Bronchial epithelial cell (primary cell): ENCODE measurements at regions not wholly inside any gene's neighbourhood (a gene's known extent, or its start where the extent isn't known, plus 50 kb on each side); places are given as distances from the start of the nearest gene placed in this dataset.

Experiments used
- DNase-seq: peaks from one replicate; pipeline ENCODE4 v3.0.0-alpha.2; 2010; ENCODE audit warnings: low read depth
- FAIRE-seq: peaks from 2 replicates; lab custom pipeline; 2011; peaks lifted over from hg19 to GRCh38; lab: Jason Lieb, UNC
- H3K27me3 ChIP-seq: 2 replicates; pipeline ENCODE4 v1.5.1; 2011; ENCODE audit warnings: low read length; ENCODE audit not compliant: control insufficient read depth, insufficient read depth
- H3K36me3 ChIP-seq: 2 replicates; pipeline ENCODE4 v1.5.1; 2011; ENCODE audit warnings: low read length; ENCODE audit not compliant: control insufficient read depth, insufficient read depth
- H3K4me3 ChIP-seq: 2 replicates; pipeline ENCODE4 v1.5.1; 2011; ENCODE audit warnings: mild to moderate bottlenecking, low read depth, low read length, control low read depth
- TF ChIP-seq, protein P1 (sequence below): IDR thresholded peaks from 2 replicates; pipeline ENCODE4 v1.5.1; 2011; ENCODE audit warnings: mild to moderate bottlenecking, moderate library complexity, low read length, control low read depth, inconsistent platforms; ENCODE audit not compliant: insufficient read depth, severe bottlenecking

DNA sequence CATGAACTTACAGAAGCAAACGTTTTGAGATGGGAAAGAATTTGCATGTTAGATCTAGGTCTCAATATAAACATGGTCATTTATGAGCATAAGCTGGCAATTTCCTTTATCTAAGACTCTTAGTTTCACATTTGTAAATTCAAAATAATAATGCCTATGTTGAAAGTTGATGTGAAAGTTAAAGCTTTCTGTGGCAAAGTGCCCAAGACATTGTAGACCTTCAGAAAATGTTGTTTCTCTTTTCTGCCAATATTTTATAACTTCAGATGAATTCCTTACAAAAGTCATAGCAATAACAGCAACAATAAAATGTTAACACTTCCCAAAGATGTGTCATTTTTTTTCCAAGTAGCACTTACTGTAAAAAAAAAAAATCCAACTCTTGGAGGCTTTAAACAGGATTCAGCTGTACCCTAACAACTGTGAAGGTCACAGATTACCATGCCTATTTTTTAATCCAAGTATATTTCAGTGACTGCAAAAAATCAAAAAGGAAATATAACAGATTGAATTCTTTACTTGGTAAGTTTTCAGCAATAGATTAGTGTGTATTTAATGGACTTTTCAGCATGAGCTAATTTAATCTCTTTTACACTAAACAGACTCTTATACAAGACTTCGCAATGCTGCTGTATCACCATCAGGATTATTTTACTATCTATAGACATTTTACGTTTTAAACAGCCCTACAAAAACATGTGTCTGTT is 206.5 kb upstream of the PDE5A start:
- TF ChIP-seq, protein P1, sequence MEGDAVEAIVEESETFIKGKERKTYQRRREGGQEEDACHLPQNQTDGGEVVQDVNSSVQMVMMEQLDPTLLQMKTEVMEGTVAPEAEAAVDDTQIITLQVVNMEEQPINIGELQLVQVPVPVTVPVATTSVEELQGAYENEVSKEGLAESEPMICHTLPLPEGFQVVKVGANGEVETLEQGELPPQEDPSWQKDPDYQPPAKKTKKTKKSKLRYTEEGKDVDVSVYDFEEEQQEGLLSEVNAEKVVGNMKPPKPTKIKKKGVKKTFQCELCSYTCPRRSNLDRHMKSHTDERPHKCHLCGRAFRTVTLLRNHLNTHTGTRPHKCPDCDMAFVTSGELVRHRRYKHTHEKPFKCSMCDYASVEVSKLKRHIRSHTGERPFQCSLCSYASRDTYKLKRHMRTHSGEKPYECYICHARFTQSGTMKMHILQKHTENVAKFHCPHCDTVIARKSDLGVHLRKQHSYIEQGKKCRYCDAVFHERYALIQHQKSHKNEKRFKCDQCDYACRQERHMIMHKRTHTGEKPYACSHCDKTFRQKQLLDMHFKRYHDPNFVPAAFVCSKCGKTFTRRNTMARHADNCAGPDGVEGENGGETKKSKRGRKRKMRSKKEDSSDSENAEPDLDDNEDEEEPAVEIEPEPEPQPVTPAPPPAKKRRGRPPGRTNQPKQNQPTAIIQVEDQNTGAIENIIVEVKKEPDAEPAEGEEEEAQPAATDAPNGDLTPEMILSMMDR = no peak
- DNase-seq = no peak
- Histone ChIP-seq H3K4me3 (no peak overlapping the region), H3K27me3 (no peaks in the 10 kb centered on the region), H3K36me3 (no peaks in the 10 kb centered on the region)
- no peak for FAIRE-seq

DNA sequence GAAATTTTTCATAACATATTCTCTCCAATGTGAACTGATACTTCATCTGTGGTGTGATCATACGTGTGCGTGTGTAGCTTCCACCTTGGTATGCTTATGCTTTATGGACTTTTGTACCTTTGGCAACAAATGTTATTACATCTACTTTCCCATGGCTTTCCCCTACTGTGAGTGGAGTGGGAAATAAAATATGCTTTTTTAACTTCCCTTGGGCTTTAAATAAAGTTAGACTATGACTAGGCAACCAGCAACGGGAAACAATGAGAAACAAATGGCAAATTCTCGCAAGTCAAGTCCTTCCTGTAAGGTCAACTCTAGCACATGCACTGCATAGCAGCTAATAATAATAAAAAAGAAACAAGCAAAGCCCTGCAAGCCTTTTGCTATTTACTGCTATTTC is 205.0 kb upstream of the PDE5A start:
- DNase-seq (no peak), FAIRE-seq (no peak)
- H3K4me3 ChIP-seq = no peak overlapping the region
- H3K36me3 ChIP-seq = no peaks in the 10 kb centered on the region
- TF ChIP-seq, protein P1 = no peak
- H3K27me3 ChIP-seq = no peaks in the 10 kb centered on the region

DNA sequence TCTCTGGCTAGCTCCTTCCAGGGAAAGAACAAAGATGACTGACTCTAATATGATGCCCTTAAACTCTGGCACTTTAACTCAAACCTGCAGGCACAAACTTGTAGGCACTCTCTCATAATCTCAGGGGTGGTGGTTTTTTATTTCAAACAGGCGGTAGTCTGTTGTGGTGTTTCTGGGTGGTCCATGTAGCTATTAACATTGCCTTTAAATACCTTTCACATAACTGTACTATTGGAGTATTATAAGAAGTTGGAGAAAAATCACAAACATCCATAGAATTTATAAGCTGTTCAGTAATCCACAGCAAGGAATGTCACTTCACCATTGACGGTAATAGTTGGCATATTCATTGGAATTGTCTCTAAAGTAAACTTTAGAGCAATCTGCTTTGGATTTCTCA is 204.2 kb upstream of the PDE5A start:
- FAIRE-seq = no peak
- Histone ChIP-seq H3K4me3 (no peak overlapping the region), H3K27me3 (no peaks in the 10 kb centered on the region), H3K36me3 (no peaks in the 10 kb centered on the region)
- TF ChIP-seq, protein P1 = no peak
- no peak for DNase-seq

DNA sequence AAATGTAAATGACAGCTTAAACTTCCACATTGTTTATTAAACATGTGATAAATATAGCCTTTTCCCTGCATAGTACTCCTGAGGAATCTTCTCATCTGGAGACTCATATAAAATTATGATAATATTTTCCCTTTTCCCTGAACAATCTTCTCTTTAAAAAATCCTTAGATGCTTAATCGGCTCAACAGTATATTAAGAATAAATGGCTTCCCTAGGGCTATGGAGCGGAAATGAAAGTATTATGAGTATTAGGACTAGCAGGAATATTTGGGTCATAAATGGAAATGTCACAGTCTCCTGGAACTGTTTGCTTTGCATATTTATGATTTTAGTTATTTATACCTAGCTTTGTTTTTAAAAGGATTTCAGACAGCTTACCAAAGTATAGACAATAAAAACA is 200.7 kb upstream of the PDE5A start:
- H3K27me3 ChIP-seq = no peaks in the 10 kb centered on the region
- TF ChIP-seq, protein P1 = no peak
- no peak for FAIRE-seq

DNA sequence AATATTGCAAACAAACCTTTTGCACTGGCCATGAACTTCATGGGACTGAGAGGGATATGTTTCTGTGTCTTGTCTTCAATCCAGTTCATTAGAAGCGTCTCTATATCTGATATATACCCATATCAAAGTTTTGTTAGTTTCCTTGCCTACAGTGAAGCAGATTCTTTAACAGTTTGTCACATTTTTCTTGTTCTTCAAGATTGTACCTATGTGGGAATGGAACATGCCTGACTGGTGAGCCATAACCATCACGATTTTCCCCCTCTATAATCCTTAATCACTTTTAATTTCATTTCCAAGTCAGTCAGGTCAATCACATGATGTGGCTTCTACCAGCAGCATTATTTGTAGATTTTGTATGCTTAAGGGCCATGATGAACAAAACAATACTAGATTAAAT is 197.1 kb upstream of the PDE5A start:
- H3K27me3 ChIP-seq = no peaks in the 10 kb centered on the region
- TF ChIP-seq, protein P1 = no peak
- H3K4me3 ChIP-seq = no peak overlapping the region
- FAIRE-seq (no peak), DNase-seq (no peak)
- no peaks in the 10 kb centered on the region for H3K36me3 ChIP-seq

More for the DNA sequence above, 200.7 kb upstream of the PDE5A start:
- H3K36me3 ChIP-seq = no peaks in the 10 kb centered on the region
- no peak overlapping the region for H3K4me3 ChIP-seq
- DNase-seq = no peak

DNA sequence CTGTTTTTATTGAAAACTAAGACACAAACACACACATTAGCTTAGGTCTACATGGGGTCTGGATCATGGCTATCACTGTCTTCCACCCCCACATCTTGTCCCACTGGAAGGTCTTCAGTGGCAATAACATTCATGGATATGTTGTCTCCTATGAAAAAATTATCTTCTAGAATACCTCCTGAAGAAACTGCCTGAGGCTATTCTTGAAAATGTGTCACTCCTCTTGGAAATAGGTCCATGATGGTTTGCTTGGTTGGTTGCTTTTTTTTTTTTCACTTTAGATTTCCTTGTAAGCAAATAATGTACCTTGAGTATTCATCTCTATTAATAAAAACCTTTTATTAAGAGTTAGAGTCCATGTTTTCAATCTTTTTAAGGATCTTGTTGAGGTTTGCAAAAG is 195.3 kb upstream of the PDE5A start:
- TF ChIP-seq, protein P1 = no peak
- FAIRE-seq (no peak), DNase-seq (peak; percentile 18)

More for the DNA sequence above, 195.3 kb upstream of the PDE5A start:
- Histone ChIP-seq H3K36me3 (no peaks in the 10 kb centered on the region), H3K4me3 (no peak overlapping the region), H3K27me3 (no peaks in the 10 kb centered on the region)
